Adrenal gland (tissue), 9 donors: ENCODE measurements at regions not wholly inside any gene's neighbourhood (a gene's known extent, or its start where the extent isn't known, plus 50 kb on each side); places are given as distances from the start of the nearest gene placed in this dataset.
"Not testable (repeated sequence)": the region's sequence is repeated elsewhere in the genome, so short reads cannot be mapped to it uniquely, and the experiment has no call there.

Source experiments
- DNase-seq, 7 donors: peaks; one replicate each; pipeline ENCODE4 v3.0.0-alpha.2; 2019 to 2020
- H3K27ac ChIP-seq, 5 donors: fragments of 200-600 bp; sonication (generic) in 4 of 5; 1 replicate in 3 of 5; 2 replicates in 2 of 5; pipeline versions ENCODE4 v1.5.1 to v1.8.0; 2016 to 2020; ENCODE audit warnings: mild to moderate bottlenecking in 1 of 5
- H3K27me3 ChIP-seq: fragments of 200-600 bp; 2 replicates; pipeline ENCODE4 v1.8.0; 2021
- H3K36me3 ChIP-seq, 2 donors: fragments of 200-600 bp; replicated peaks in 1 of 2; 1 replicate in 1 of 2; 2 replicates in 1 of 2; pipeline versions ENCODE4 v1.5.1 to v1.8.0; 2018 to 2022
- H3K4me1 ChIP-seq, 2 donors: fragments of 200-600 bp; replicated peaks in 1 of 2; 1 replicate in 1 of 2; 2 replicates in 1 of 2; pipeline versions ENCODE4 v1.5.1 to v1.8.0; 2018 to 2021
- H3K4me3 ChIP-seq, 4 donors: fragments of 200-600 bp; sonication (generic) in 3 of 4; one replicate each; pipeline ENCODE4 v1.5.1; 2016 to 2018
- H3K9me3 ChIP-seq, 3 donors: fragments of 200-600 bp; sonication (generic) in 1 of 3; replicated peaks in 1 of 3; 1 replicate in 2 of 3; 2 replicates in 1 of 3; pipeline versions ENCODE4 v1.5.1 to v1.8.0; 2016 to 2021
- CTCF ChIP-seq, 6 experiments: fragments of 450-650 bp in 4 of 6; fragments of 200-600 bp in 2 of 6; sonication (generic) in 1 of 6; IDR thresholded peaks; 1 replicate in 5 of 6; 2 replicates in 1 of 6; pipeline versions ENCODE4 v1.5.1 to v1.8.0; 2016 to 2021; ENCODE audit warnings: antibody characterized with exemption in 6 of 6, mild to moderate bottlenecking in 2 of 6, moderate library complexity in 1 of 6
- POLR2A ChIP-seq, 2 donors: fragments of 450-650 bp; IDR thresholded peaks; one replicate each; pipeline ENCODE4 v1.6.1; 2017; ENCODE audit warnings: antibody characterized with exemption in 2 of 2, mild to moderate bottlenecking in 2 of 2, moderate library complexity in 1 of 2
- WGBS, 4 donors: extraction: QIAGEN DNeasy Blood & Tissue Kit in 2 of 4; methylation state at CpG; one replicate each; pipeline versions ENCODE4 v1.1.5 to v1.1.7; 2013 to 2017; 5-methylcytosine and 5-hydroxymethylcytosine counted together
- intact Hi-C, 2 donors: fragments of 100-400 bp; cut with DNase I; formaldehyde crosslinking; loops; one replicate each; pipeline versions ENCODE4 v1.14.1 to v1.15.0; 2022 to 2023
- donor health status: healthy with polysubstance abuse.
- donor health status: Bipolar disorder and iron deficiency.
- donor health status: DM: yes; HTN: yes; CAD: no.
- donor health status: DM: no; HTN: no; CAD: no.
- donor health status: DM: no; HTN: no; CAD: no.

GRCh38 chr12:16785953-16786352, 180.0 kb upstream of the LMO3 start:
- Histone ChIP-seq H3K9me3 (no peaks in the 10 kb centered on the region), H3K4me3 (no peak overlapping the region), H3K27me3 (no peaks in the 10 kb centered on the region), H3K4me1 (no peaks in the 10 kb centered on the region), H3K27ac (no peak overlapping the region), H3K36me3 (no peaks in the 10 kb centered on the region)
- DNase-seq: no peak
- WGBS, 4 donors: 44 to 56% (median 48%) methylated on average over 2 of the region's 2 CpGs
- intact Hi-C loops: no loop called here
- TF ChIP-seq CTCF (IDR thresholded peaks at IDR 0.05) (no peak), POLR2A (IDR thresholded peaks at IDR 0.05) (no peak)

- Histone ChIP-seq H3K27ac (no peak overlapping the region), H3K4me3 (no peak overlapping the region), H3K9me3 (no peaks in the 10 kb centered on the region), H3K27me3 (no peaks in the 10 kb centered on the region), H3K4me1 (no peaks in the 10 kb centered on the region), H3K36me3 (no peaks in the 10 kb centered on the region)
- DNase-seq: no peak
- WGBS, 4 donors: 23 to 52% (median 32%) methylated on average over 1 of the region's 1 CpG
- intact Hi-C loops: no loop called here
- TF ChIP-seq POLR2A (IDR thresholded peaks at IDR 0.05): no peak
- TF ChIP-seq CTCF (IDR thresholded peaks at IDR 0.05): no peak
Measured at GRCh38 chr12:16785524-16785923, 179.6 kb upstream of the LMO3 start.

- H3K9me3 ChIP-seq, H3K27me3 ChIP-seq, H3K36me3 ChIP-seq, H3K27ac ChIP-seq, H3K4me1 ChIP-seq, intact Hi-C loops, DNase-seq, H3K4me3 ChIP-seq: not testable (repeated sequence)
- WGBS, 4 donors: 71 to 80% (median 74%) methylated on average over 2 of the region's 2 CpGs
Measured at GRCh38 chr12:16769129-16769528, 163.2 kb upstream of the LMO3 start.

- no peak for TF ChIP-seq CTCF (IDR thresholded peaks at IDR 0.05)
- TF ChIP-seq POLR2A (IDR thresholded peaks at IDR 0.05): no peak
- intact Hi-C loops: no loop called here
- no peaks in the 10 kb centered on the region for H3K4me1 ChIP-seq
- H3K9me3 ChIP-seq: no peaks in the 10 kb centered on the region
- 72 to 86% (median 76%) methylated on average over 1 of the region's 1 CpG for WGBS, 4 donors
- no peaks in the 10 kb centered on the region for H3K36me3 ChIP-seq
- no peak overlapping the region for H3K4me3 ChIP-seq
- no peak overlapping the region for H3K27ac ChIP-seq
- no peaks in the 10 kb centered on the region for H3K27me3 ChIP-seq
- no peak for DNase-seq
Measured at GRCh38 chr12:16766736-16767135, 160.8 kb upstream of the LMO3 start.

- H3K27me3 ChIP-seq: no peaks in the 10 kb centered on the region
- intact Hi-C loops: no loop called here
- no peak for DNase-seq
- no peaks in the 10 kb centered on the region for H3K36me3 ChIP-seq
- H3K4me3 ChIP-seq: no peak overlapping the region
- no peaks in the 10 kb centered on the region for H3K4me1 ChIP-seq
- H3K27ac ChIP-seq: no peak overlapping the region
- H3K9me3 ChIP-seq: no peaks in the 10 kb centered on the region
- TF ChIP-seq POLR2A (IDR thresholded peaks at IDR 0.05) (no peak), CTCF (IDR thresholded peaks at IDR 0.05) (no peak)
Measured at GRCh38 chr12:16763901-16764300, 157.9 kb upstream of the LMO3 start.
